NCI-H187 treated with DMSO at 0.1 percent for 48 hours (cell line): ENCODE measurements at regions not wholly inside any gene's neighbourhood (a gene's known extent, or its start where the extent isn't known, plus 50 kb on each side); places are given as distances from the start of the nearest gene placed in this dataset.
"Not testable (repeated sequence)": the region's sequence is repeated elsewhere in the genome, so short reads cannot be mapped to it uniquely, and the experiment has no call there.

Source experiments
- DNase-seq: peaks from one replicate; lab custom pipeline; 2025; lab: John Stamatoyannopoulos, UW

DNA sequence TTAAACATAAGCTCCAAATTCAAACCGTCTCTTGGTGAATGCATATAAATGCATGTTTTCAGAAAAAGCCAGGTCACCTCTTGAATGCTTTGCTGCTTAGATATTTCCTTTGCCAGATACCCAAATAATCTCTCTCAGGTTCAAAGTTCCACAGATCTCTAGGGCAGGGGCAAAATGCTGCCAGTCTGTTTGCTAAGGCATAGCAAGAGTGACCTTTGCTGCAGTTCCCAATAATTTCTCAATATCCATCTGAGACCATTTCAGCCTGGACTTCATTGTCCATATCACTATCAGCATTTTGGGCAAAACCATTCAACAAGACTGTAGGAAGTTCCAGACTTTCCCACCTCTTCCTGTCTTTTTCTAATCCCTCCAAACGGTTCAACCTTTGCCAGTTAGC is 1006.2 kb upstream of the KCND2 start:
- DNase-seq: not testable (repeated sequence)

DNA sequence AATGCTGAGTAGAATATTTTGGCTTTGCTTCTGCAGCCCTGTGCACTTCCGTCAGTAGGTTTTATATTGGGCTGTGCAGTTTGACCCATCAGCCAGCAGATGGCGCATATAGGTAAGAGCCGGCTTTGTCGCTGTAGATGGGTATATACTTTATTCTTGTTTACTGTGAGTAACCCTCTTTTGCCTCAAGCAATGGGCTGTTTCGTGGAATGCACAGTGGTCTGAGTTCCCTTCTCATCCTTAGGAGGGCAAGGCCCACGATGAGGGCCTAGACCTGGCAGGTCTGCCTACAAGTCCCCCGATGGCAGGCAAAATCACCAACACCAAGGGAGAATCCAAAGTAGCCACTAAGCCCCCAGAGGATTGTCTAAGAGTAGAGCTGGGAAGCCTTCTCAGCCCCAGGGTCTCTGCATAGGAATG is 1002.9 kb upstream of the KCND2 start:
- peak; percentile 27 for DNase-seq

DNA sequence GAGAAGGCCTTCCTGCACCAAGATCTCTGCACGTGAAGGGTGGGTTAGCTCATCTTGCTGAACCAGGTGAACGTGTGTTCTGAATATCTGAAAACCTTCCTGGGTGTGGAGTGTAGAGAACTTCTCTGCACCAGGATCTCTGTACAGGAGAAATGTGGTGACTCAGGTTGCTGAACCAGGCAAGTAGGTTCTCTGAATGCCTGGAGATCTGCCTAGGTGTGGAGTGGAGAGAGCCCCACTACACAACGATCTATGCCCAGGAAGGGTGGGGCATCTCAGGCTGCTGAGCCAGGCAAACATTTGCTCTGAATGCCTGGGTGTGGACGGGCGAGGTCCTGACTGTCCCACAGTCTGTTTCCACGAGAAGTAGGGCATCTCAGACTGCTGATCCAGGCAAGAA is 1002.3 kb upstream of the KCND2 start:
- no peak for DNase-seq

DNA sequence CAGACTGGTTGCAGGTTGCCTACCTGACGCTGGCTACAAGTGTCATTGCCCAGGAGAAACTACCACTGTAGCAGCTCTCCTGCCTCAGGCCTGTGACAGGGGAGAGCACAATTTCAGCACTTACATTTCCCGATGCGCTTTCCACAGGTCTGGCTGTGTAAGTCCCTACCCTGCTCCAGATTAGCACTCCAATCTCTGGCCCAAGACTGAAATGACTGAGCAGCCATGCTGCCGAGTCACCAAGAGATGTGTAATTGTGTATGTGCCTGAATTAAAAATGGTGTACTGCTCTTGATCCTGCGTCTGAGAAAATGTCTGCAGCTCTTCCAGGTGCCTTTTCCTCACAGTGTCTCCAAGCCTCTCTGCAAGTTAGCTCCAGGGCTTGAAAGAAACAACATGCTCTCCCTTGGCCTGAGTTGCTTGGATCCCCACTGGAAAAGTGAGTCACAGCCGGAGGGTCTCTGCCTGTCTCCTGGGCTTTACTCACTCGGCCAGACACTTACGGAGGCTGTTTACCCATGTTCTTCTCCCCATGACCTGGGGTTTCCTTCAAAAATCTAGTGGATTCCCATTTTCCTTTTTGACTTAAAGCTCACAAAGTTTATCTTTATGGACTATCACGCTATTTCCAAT is 1001.7 kb upstream of the KCND2 start:
- DNase-seq: no peak

DNA sequence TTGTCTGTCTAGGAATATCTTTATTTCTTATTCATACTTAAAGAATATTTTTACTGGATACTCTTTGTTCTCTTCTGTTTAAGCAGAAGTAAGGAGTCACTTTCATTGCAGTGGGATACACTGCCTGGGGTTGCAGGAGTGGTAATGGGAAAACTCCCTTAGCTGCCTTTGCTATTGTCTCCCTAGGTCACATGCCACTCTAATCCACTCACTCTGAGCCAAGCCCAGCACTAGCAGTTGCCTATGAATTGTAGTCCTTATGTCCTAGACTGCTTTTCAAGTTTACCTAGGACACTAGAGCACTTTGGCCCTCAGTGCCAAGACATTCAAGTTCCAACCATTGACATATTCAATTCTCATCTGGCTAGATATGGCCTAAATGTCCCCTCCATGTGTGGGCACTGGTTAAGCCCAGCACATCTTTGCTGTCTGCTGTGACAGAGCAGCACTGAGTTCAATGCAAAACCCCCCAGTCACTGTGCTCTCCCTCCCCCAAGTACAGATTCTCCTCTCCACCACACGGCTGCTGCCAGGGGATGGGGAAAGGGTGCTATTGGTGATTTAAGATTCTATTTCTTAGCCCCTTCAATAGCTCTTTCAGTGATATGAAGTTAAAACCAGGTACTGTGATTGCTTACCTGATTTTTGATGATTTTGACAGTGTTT is 991.7 kb upstream of the KCND2 start:
- DNase-seq: no peak

DNA sequence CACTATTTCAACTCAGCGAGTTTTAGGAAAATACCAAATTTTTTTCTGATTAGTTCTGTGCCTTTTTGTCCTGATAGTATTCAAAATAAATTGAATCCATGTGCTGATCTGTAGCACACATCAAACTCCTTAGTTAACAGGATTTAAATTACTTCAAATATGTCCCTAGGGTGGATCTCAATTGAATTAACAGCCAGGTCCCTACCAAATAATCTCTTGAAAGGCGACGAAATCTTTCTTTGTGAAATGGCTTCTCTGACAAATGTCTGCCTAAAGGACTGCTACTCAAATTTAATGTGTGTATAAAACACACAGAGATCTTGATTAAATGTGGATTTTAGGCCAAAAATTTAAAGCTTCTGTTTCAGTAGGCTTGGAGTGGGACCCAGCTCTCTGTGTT is 989.6 kb upstream of the KCND2 start:
- DNase-seq: no peak

DNA sequence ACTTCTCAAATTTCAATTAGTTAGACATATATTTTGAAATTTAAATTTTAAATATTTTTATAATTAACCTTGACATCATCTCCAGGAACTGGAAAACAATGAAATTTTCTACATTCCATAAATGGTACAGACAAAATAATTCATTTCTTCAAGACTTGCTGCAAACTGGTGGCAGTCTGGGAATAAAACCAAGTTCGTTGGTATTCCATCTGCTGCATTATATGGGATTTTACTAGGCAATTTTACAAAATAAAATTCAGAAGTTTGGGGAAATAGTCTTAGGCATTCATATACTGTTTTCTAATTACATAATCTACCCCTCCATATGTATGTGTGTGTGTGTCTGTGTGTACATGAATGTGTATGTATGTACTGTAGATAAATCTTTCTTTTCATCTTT is 984.6 kb upstream of the KCND2 start:
- DNase-seq: no peak

DNA sequence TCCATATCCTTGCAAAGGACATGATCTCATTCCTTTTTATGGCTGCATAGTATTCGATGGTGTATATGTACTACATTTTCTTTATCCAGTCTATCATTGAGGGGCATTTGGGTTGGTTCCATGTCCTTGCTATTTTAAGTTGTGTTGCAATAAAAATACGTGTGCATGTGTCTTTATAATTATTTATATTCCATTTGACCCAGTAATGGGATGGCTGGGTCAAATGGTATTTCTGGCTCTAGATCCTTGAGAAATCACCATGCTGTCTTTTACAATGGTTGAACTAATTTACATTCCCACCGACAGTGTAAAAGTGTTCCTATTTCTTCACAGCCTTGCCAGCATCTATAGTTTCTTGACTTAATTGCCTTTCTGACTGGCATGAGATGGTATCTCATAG is 972.6 kb upstream of the KCND2 start:
- not testable (repeated sequence) for DNase-seq

DNA sequence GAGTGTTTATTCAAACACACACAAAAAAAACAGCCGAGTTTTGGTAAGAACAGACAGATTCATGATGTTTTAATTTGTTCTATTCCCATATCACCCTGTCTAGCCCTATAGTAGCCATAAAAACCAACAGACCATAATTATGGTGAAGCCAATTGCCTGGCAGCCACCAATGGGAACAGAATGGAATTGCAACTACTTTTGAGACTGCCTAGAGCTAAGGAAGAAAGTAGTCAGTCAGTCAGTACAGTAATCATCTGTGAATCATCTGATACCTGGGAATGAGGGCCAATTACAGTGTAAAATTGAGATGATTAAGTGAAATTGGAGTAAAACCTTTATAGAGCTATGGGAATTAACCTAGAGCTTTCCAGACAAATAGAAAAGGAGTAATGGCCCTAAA is 952.7 kb upstream of the KCND2 start:
- DNase-seq: no peak

DNA sequence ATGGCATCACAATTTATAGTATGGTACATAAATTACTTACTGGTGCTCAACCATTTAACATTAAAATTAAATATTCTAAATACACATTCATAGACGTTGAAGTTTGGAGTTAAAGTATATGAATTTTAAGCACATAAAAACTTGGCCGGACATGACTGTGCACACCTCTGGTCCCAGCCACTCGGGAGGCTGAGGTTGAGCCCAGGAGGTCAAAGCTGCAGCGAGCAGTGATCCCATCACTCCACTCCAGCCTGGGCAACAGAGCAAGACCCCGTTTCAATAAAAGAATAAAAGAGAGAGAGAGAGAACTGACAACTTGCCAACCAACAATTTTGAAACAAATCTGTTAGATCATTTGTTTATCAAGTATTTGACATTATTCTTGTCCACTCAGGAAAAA is 943.3 kb upstream of the KCND2 start:
- DNase-seq: no peak

DNA sequence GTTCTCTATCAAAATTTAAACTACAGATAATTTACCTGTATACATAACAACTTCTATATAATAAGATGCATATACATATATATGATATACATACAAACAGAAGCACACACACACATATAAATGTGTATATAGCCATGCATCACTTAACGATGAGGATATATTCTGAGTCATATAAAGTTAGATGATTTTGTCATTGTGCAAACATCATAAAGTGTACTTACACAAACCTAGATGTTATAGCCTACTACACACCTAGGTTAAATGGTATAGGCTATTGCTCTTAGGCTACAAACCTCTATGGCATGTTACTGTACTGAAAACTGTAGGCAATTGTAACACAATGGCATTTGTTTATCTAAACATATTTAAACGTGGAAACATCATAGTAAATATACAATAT is 937.6 kb upstream of the KCND2 start:
- no peak for DNase-seq

DNA sequence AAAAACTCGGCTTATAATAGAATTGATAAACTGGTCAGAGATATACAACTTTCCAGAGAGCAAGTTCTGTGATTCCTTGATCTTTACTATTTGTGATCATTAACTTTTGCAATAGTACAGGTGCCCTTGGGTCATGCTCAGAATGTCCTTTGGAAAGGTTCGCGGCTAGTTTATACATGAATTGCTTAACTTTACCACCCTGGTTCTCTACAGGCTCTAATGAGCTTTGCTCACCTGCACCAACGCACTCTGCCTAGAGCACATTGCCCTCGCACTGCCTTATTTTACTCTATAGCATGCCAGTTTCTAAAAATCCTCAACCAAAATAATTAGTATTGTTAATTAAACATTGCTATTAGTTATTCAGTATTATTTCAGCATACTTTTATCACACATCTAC is 931.2 kb upstream of the KCND2 start:
- no peak for DNase-seq

DNA sequence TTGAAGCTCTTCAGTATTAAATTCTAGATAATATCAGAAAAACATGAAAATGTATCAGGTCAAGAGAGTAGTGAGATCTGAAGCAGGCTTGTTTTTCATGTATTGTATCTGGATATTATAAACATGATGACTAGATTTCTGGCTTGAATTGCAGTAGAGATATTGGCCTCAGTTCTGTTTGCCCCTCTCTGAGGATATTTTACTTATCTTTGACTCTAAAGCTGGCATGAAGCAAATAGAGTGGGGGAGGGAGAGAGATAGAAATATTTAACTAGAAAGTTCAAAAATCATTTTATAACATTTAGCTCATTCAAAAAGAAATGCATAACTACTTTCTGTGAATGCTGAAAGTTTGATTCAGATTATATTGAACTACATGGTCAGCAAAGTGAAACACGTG is 929.7 kb upstream of the KCND2 start:
- DNase-seq: no peak

DNA sequence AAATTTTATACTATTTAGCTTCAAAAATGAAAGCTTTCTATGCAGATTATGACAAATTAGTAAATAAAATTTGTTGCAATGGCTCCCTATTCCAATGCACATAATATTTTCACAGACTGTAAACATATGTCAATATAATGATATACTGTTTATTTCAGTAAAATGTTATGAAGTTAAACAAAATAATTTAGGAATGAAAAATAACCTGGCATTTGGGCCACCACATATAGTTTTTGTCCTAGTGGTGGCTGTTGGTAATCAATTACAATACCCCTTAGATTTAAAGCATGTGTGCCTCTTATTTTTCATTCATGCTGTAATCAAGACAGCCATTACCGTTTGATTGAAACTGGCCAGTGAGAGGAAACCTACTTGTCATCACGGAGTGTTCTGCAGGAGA is 928.5 kb upstream of the KCND2 start:
- DNase-seq: no peak

DNA sequence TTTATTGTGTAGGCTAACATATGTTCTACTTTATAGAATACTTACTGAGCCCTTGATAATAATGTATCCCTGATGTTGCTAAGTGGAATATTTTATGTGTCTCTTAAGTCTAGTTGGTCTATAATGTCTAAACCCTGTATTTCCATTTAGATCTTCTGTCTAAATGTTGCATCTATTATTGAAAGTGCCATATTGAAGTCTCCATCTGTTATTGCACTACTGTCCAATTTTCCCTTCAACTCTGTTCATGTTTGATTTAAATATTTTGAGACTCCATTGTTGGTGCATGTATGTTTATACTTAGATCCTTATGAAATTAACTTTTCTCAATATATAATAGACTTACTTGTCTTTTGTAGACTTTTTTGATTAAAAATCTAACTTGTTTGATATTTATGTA is 924.5 kb upstream of the KCND2 start:
- no peak for DNase-seq

DNA sequence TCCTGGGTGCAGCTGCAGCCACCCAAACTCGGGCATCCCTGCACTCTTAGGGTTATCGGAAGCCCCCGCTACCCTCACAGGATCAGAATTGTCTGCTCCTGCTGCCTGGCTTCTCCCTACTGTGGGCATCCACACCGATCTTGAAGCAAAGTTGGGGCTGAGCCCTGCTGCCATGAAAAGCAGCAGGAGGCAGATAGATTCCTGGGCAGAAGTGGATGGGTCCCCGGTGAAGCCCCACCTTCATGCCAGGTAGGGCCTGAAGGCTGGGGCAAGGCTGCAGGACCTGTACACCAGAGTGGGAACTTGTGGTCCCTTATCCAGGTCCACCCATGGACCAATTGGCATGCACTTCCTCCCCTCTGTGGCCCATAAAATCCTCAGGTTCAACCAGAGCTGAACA is 922.6 kb upstream of the KCND2 start:
- no peak for DNase-seq

DNA sequence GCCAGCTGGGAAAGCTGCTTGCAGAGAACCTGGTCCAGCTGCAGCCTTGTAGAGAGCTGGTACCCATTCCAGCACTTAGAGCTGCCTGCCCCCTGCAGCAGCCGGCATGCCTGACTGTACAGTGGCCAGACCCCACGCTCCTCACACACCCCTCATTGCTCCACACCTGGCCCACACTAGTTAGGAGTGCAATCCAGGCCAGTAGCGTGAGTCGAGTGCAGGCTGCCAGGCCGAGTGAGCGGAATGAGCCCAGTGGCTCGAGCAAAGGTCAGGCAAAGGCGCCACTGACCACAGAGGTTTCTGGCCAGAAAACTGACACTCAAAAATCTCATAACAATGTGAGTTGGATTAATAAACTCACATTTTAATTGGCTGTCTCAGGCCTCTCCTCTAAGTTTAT is 921.7 kb upstream of the KCND2 start:
- DNase-seq: no peak

DNA sequence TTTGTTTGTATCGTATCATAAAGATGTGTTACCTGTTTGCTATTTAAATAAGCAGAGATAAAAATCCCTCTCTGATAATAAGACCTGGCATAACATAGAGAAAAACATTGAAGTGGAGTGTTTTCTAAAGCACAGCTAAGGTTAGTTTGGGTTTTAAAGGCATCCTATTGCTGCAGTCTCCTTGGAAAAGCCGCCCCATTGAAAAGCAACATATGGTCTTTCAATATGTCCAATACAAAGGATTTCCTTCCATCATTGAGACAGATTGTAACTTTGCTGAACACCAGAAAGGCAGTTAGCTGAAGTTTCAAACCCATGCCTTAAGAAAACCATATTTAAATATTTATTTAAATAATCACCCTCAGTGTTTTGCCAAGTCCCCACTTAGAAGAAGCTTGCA is 898.5 kb upstream of the KCND2 start:
- DNase-seq: no peak

DNA sequence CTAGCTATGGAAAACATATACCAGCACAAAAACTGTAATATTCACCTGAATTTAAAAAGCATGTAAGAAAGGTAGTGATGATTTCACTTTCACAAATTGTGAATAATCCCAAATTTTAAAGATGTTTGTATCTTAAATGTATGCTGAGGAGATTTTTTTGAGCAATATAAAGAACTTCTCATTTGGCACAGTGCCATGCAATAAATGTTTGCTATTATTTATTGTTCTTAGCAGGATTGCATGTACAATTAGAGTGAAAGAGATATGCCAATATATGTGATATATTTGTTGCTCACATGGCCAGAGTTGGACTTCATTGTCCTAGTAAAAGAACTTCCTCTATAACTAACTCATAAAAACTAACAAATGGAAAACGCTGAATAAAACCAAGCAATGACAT is 895.1 kb upstream of the KCND2 start:
- DNase-seq: no peak

DNA sequence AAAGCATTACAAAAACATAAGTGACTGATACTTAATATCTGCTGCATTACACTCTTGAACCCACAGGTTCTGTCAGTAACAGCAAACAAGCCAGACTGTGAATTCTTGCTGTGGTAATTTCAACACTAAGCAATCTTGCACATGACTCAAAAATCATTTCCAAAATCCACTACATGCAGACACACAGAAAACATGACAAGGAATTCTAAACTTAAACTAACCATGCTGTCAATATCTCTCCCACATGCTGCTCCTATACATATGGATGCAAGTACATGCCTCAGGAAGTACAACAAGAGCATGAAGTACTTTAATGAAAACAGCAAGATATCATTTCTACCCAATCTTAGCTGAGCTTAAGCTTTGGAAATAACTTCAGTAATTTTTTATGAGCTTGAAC is 890.2 kb upstream of the KCND2 start:
- DNase-seq: no peak

DNA sequence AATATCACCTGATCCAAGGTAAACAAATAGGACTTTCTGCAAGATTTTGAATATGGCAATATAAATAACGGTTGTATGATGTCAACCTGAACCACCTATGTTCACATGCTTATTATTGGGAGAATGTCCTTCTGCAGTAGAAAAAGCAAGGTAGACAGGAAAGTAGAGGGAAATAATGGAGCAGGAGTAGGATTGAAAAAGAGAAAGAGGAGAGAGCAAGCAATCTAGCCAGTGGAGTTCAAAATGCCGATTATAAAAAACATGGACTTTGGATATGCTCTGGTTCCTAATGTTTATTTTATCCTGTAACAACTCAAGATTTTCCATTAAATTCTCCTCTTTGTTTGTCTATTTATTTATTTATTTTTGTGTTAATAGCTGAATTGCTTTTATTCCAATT is 878.0 kb upstream of the KCND2 start:
- DNase-seq: no peak

DNA sequence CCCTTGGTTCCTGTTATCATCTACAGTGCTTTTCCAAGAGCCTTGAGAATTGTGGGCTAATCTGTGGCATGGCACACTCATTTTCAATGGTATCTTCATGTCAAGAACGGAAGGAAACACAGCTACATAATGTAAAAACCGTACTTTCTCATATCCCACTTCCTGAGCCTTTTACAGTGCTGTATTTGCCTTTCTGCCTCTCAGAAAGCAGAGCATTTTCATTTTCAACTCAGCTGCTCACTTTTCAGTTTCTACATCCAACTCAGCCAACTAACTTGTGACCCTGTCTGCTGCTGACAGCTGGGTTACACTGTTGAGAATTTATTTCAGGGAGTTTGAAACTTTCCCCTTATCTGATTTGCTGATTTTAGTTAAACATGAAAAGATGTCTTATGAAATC is 875.8 kb upstream of the KCND2 start:
- no peak for DNase-seq

DNA sequence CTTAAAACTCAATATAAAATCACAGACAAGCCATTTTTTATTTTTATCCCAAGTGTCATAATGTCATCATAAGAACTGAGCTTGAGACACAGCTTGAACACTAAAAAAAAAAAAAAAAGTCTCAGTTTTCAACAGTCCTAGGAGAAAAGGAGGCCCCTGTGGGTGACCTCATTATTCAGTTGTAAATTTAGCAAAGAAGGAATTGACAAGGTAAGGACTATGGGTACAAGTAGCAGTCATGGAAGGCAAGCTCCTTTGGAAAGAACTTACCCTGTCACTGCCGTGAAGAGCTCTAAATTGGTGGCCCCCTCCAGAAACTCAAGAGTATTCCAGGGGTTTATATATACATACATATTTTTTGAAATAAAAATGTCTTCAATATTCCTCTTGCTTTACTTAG is 864.4 kb upstream of the KCND2 start:
- DNase-seq: no peak

DNA sequence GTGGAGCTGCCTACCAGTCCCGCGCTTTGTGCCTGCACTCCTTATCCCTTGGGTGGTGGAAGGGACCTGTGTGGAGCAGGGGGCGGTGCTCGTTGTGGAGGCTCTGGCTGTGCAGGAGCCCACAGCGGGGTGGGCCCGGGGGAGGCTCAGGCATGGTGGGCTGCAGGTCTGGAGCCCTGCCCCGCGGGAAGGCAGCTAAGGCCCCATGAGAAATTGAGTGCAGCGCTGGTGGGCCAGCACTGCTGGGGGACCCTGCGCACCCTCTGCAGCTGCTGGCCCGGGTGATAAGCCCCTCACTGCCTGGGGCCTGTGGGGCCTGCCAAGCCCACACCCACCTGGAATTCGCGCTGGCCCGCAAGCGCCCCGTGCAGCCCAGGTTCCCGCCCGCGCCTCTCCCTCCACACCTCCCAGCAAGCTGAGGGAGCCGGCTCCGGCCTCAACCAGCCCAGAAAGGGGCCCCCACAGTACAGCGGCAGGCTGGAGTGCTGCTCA is 859.6 kb upstream of the KCND2 start:
- no peak for DNase-seq
